ENCODE measurements at regions not wholly inside any gene's neighbourhood (a gene's known extent, or its start where the extent isn't known, plus 50 kb on each side); places are given as distances from the start of the nearest gene placed in this dataset.

- Histone ChIP-seq H4K91ac (ENCODE audit: low read length) (no peak overlapping the region), H2AFZ (ENCODE audit: low read depth, low read length) (no peak overlapping the region), H3K4me1 (ENCODE audit: control insufficient read depth, insufficient read depth, low read depth, low read length) (no peaks in the 10 kb centered on the region), H3K4me3 (ENCODE audit: insufficient read depth in 1 of 2, low read depth in 1 of 2, low read length in 2 of 2) (no peak overlapping the region), H3K18ac (ENCODE audit: low read depth in 1 of 2, low read length in 2 of 2) (no peak overlapping the region), H2BK15ac (ENCODE audit: low read depth, poor library complexity, severe bottlenecking) (no peak overlapping the region), H2AK5ac (ENCODE audit: low read length, severe bottlenecking) (no peak overlapping the region), H3K27me3 (ENCODE audit: control insufficient read depth in 1 of 2, insufficient read depth in 1 of 2, low read length in 2 of 2) (no peaks in the 10 kb centered on the region), H2BK120ac (ENCODE audit: low read depth, low read length) (no peak overlapping the region), H3K36me3 (ENCODE audit: control insufficient read depth in 1 of 2, insufficient read depth in 2 of 2, low read depth in 1 of 2, low read length in 2 of 2) (no peaks in the 10 kb centered on the region), H2BK12ac (ENCODE audit: low read length in 2 of 2) (no peak overlapping the region), H3K4ac (ENCODE audit: low read depth in 1 of 2, low read length in 2 of 2) (no peak overlapping the region), H2BK5ac (ENCODE audit: low read depth, low read length, poor library complexity, severe bottlenecking) (no peak overlapping the region), H3K27ac (ENCODE audit: low read length, poor library complexity, severe bottlenecking) (no peak overlapping the region), H3K9ac (ENCODE audit: low read length) (no peak overlapping the region), H4K8ac (ENCODE audit: low read length) (no peak overlapping the region), H3K79me1 (replicated peaks; ENCODE audit: low read length, poor library complexity, severe bottlenecking) (no peaks in the 10 kb centered on the region), H3K4me2 (ENCODE audit: low read length, poor library complexity, severe bottlenecking) (no peak overlapping the region), H3K9me3 (ENCODE audit: control insufficient read depth, low read length) (peaks cover 11% of the 10 kb centered on the region), H3K23ac (ENCODE audit: low read length in 2 of 2) (no peak overlapping the region), H3K14ac (ENCODE audit: low read length in 2 of 2) (no peak overlapping the region)
- DNase-seq, result no peak
- 70% methylated on average over 3 of the region's 3 CpGs for WGBS
These were observed 439.3 kb upstream of the CTNND2 start for GRCh38 chr5:12343558-12343957.

- no peak overlapping the region for H2AFZ ChIP-seq (ENCODE audit: low read depth, low read length)
- H4K8ac ChIP-seq (ENCODE audit: low read length), result no peak overlapping the region
- H3K36me3 ChIP-seq (ENCODE audit: control insufficient read depth in 1 of 2, insufficient read depth in 2 of 2, low read depth in 1 of 2, low read length in 2 of 2), result no peaks in the 10 kb centered on the region
- no peak overlapping the region for H2BK15ac ChIP-seq (ENCODE audit: low read depth, poor library complexity, severe bottlenecking)
- WGBS, result 33% methylated on average over 3 of the region's 3 CpGs
- H3K4me2 ChIP-seq (ENCODE audit: low read length, poor library complexity, severe bottlenecking), result no peak overlapping the region
- H3K9ac ChIP-seq (ENCODE audit: low read length), result no peak overlapping the region
- DNase-seq, result no peak
- peaks cover 5% of the 10 kb centered on the region for H3K9me3 ChIP-seq (ENCODE audit: control insufficient read depth, low read length)
- H4K91ac ChIP-seq (ENCODE audit: low read length), result no peak overlapping the region
- H2AK5ac ChIP-seq (ENCODE audit: low read length, severe bottlenecking), result no peak overlapping the region
- no peaks in the 10 kb centered on the region for H3K27me3 ChIP-seq (ENCODE audit: control insufficient read depth in 1 of 2, insufficient read depth in 1 of 2, low read length in 2 of 2)
- no peak overlapping the region for H3K14ac ChIP-seq (ENCODE audit: low read length in 2 of 2)
- H3K4me3 ChIP-seq (ENCODE audit: insufficient read depth in 1 of 2, low read depth in 1 of 2, low read length in 2 of 2), result no peak overlapping the region
- no peak overlapping the region for H2BK5ac ChIP-seq (ENCODE audit: low read depth, low read length, poor library complexity, severe bottlenecking)
- no peak overlapping the region for H2BK12ac ChIP-seq (ENCODE audit: low read length in 2 of 2)
- H3K79me1 ChIP-seq (replicated peaks; ENCODE audit: low read length, poor library complexity, severe bottlenecking), result no peaks in the 10 kb centered on the region
- H3K27ac ChIP-seq (ENCODE audit: low read length, poor library complexity, severe bottlenecking), result no peak overlapping the region
- H3K4me1 ChIP-seq (ENCODE audit: control insufficient read depth, insufficient read depth, low read depth, low read length), result no peaks in the 10 kb centered on the region
- no peak overlapping the region for H3K4ac ChIP-seq (ENCODE audit: low read depth in 1 of 2, low read length in 2 of 2)
- H2BK120ac ChIP-seq (ENCODE audit: low read depth, low read length), result no peak overlapping the region
- H3K18ac ChIP-seq (ENCODE audit: low read depth in 1 of 2, low read length in 2 of 2), result no peak overlapping the region
- H3K23ac ChIP-seq (ENCODE audit: low read length in 2 of 2), result no peak overlapping the region
These were observed 431.7 kb upstream of the CTNND2 start for GRCh38 chr5:12335938-12336337.

- Histone ChIP-seq H3K27ac (ENCODE audit: low read length, poor library complexity, severe bottlenecking) (no peak overlapping the region), H2BK5ac (ENCODE audit: low read depth, low read length, poor library complexity, severe bottlenecking) (no peak overlapping the region), H3K14ac (ENCODE audit: low read length in 2 of 2) (no peak overlapping the region), H2BK120ac (ENCODE audit: low read depth, low read length) (no peak overlapping the region), H3K4me2 (ENCODE audit: low read length, poor library complexity, severe bottlenecking) (no peak overlapping the region), H3K36me3 (ENCODE audit: control insufficient read depth in 1 of 2, insufficient read depth in 2 of 2, low read depth in 1 of 2, low read length in 2 of 2) (no peaks in the 10 kb centered on the region), H3K79me1 (replicated peaks; ENCODE audit: low read length, poor library complexity, severe bottlenecking) (no peaks in the 10 kb centered on the region), H3K23ac (ENCODE audit: low read length in 2 of 2) (no peak overlapping the region), H3K4me3 (ENCODE audit: insufficient read depth in 1 of 2, low read depth in 1 of 2, low read length in 2 of 2) (no peak overlapping the region), H2BK12ac (ENCODE audit: low read length in 2 of 2) (no peak overlapping the region), H3K4ac (ENCODE audit: low read depth in 1 of 2, low read length in 2 of 2) (no peak overlapping the region), H3K9ac (ENCODE audit: low read length) (no peak overlapping the region), H4K91ac (ENCODE audit: low read length) (no peak overlapping the region), H3K27me3 (ENCODE audit: control insufficient read depth in 1 of 2, insufficient read depth in 1 of 2, low read length in 2 of 2) (no peaks in the 10 kb centered on the region), H2BK15ac (ENCODE audit: low read depth, poor library complexity, severe bottlenecking) (no peak overlapping the region), H2AFZ (ENCODE audit: low read depth, low read length) (no peak overlapping the region), H2AK5ac (ENCODE audit: low read length, severe bottlenecking) (no peak overlapping the region), H3K9me3 (ENCODE audit: control insufficient read depth, low read length) (no peaks in the 10 kb centered on the region), H4K8ac (ENCODE audit: low read length) (no peak overlapping the region), H3K4me1 (ENCODE audit: control insufficient read depth, insufficient read depth, low read depth, low read length) (no peaks in the 10 kb centered on the region), H3K18ac (ENCODE audit: low read depth in 1 of 2, low read length in 2 of 2) (no peak overlapping the region)
- DNase-seq, result no peak
- 11% methylated on average over 3 of the region's 3 CpGs for WGBS
These were observed 428.2 kb upstream of the CTNND2 start for GRCh38 chr5:12332480-12332879.

- WGBS, result 45% methylated on average over 8 of the region's 9 CpGs
These were observed 426.8 kb upstream of the CTNND2 start for GRCh38 chr5:12330993-12331588.

More at GRCh38 chr5:12330993-12331588, 426.8 kb upstream of the CTNND2 start:
- no peak overlapping the region for H3K18ac ChIP-seq (ENCODE audit: low read depth in 1 of 2, low read length in 2 of 2)
- H4K91ac ChIP-seq (ENCODE audit: low read length), result no peak overlapping the region
- H3K9ac ChIP-seq (ENCODE audit: low read length), result no peak overlapping the region
- no peak overlapping the region for H2BK15ac ChIP-seq (ENCODE audit: low read depth, poor library complexity, severe bottlenecking)
- H2BK5ac ChIP-seq (ENCODE audit: low read depth, low read length, poor library complexity, severe bottlenecking), result no peak overlapping the region
- H3K27ac ChIP-seq (ENCODE audit: low read length, poor library complexity, severe bottlenecking), result no peak overlapping the region
- H2BK120ac ChIP-seq (ENCODE audit: low read depth, low read length), result no peak overlapping the region
- H3K9me3 ChIP-seq (ENCODE audit: control insufficient read depth, low read length), result peaks cover 8% of the 10 kb centered on the region
- no peak overlapping the region for H4K8ac ChIP-seq (ENCODE audit: low read length)
- H2BK12ac ChIP-seq (ENCODE audit: low read length in 2 of 2), result no peak overlapping the region
- H3K23ac ChIP-seq (ENCODE audit: low read length in 2 of 2), result no peak overlapping the region
- no peaks in the 10 kb centered on the region for H3K36me3 ChIP-seq (ENCODE audit: control insufficient read depth in 1 of 2, insufficient read depth in 2 of 2, low read depth in 1 of 2, low read length in 2 of 2)
- H3K4me3 ChIP-seq (ENCODE audit: insufficient read depth in 1 of 2, low read depth in 1 of 2, low read length in 2 of 2), result no peak overlapping the region
- H3K14ac ChIP-seq (ENCODE audit: low read length in 2 of 2), result no peak overlapping the region
- no peaks in the 10 kb centered on the region for H3K79me1 ChIP-seq (replicated peaks; ENCODE audit: low read length, poor library complexity, severe bottlenecking)
- no peak overlapping the region for H3K4ac ChIP-seq (ENCODE audit: low read depth in 1 of 2, low read length in 2 of 2)
- H3K4me1 ChIP-seq (ENCODE audit: control insufficient read depth, insufficient read depth, low read depth, low read length), result no peaks in the 10 kb centered on the region
- no peak overlapping the region for H2AFZ ChIP-seq (ENCODE audit: low read depth, low read length)
- no peak overlapping the region for H3K4me2 ChIP-seq (ENCODE audit: low read length, poor library complexity, severe bottlenecking)
- no peak for DNase-seq
- no peak overlapping the region for H2AK5ac ChIP-seq (ENCODE audit: low read length, severe bottlenecking)
- H3K27me3 ChIP-seq (ENCODE audit: control insufficient read depth in 1 of 2, insufficient read depth in 1 of 2, low read length in 2 of 2), result no peaks in the 10 kb centered on the region

Data from mesenchymal stem cell (in vitro differentiated cells and primary cell).